PC-9 (cell line): ENCODE measurements at regions not wholly inside any gene's neighbourhood (a gene's known extent, or its start where the extent isn't known, plus 50 kb on each side); places are given as distances from the start of the nearest gene placed in this dataset.

Experiments
- BruUV-seq: library from RNA; stranded (reverse); fragments of 400-500 nt; replicated peaks from 2 replicates; lab custom pipeline; 2021; lab: Mats Ljungman, UMichigan
- CTCF ChIA-PET: fragments of 300-600 bp; sonication (Branson Sonifier 250); formaldehyde crosslinking; loops from one replicate; lab custom pipeline; 2022; ENCODE audit warnings: antibody characterized with exemption; lab: Charles Lee
- POLR2A ChIA-PET: fragments of 300-600 bp; sonication (Branson Sonifier 250); formaldehyde crosslinking; loops from one replicate; lab custom pipeline; 2022; ENCODE audit warnings: antibody characterized with exemption; ENCODE audit not compliant: unreplicated experiment; lab: Charles Lee
- DNase-seq, 2 experiments: peaks; one replicate each; pipeline versions ENCODE4 v3.0.0 to v3.0.0-alpha.2; 2015 to 2022; ENCODE audit warnings: mixed read lengths in 1 of 2
- H2AFZ ChIP-seq: fragments of 200-600 bp; sonication (generic); 2 replicates; pipeline ENCODE4 v1.8.1; 2017; ENCODE audit warnings: antibody characterized with exemption
- H3F3A ChIP-seq: fragments of 200-600 bp; sonication (generic); 2 replicates; pipeline ENCODE4 v1.8.1; 2017; ENCODE audit warnings: antibody characterized with exemption, mild to moderate bottlenecking, low read depth; ENCODE audit not compliant: insufficient read depth
- H3K27ac ChIP-seq: fragments of 200-600 bp; sonication (generic); 2 replicates; pipeline ENCODE4 v1.6.1; 2016; ENCODE audit warnings: mixed run types
- H3K27me3 ChIP-seq: fragments of 200-600 bp; sonication (generic); 2 replicates; pipeline ENCODE4 v1.6.1; 2016; ENCODE audit warnings: low read depth, mixed run types; ENCODE audit not compliant: insufficient read depth
- H3K36me3 ChIP-seq: fragments of 200-600 bp; sonication (generic); 2 replicates; pipeline ENCODE4 v1.6.1; 2016; ENCODE audit warnings: low read depth, mixed run types
- H3K4me1 ChIP-seq: fragments of 200-600 bp; sonication (generic); replicated peaks from 2 replicates; pipeline ENCODE4 v1.6.1; 2016; ENCODE audit warnings: mixed run types; ENCODE audit not compliant: insufficient read depth
- H3K4me2 ChIP-seq: fragments of 200-600 bp; sonication (generic); 2 replicates; pipeline ENCODE4 v1.6.1; 2017; ENCODE audit warnings: mixed run types
- H3K4me3 ChIP-seq: fragments of 200-600 bp; sonication (generic); 2 replicates; pipeline ENCODE4 v1.6.1; 2016; ENCODE audit warnings: mixed run types
- H3K79me2 ChIP-seq: fragments of 200-600 bp; sonication (generic); 2 replicates; pipeline ENCODE4 v1.6.1; 2017; ENCODE audit warnings: low read depth, mixed run types
- H3K9me2 ChIP-seq: fragments of 200-600 bp; sonication (generic); 2 replicates; pipeline ENCODE4 v1.8.1; 2017; ENCODE audit warnings: mild to moderate bottlenecking; ENCODE audit not compliant: insufficient read depth
- H3K9me3 ChIP-seq: fragments of 200-600 bp; sonication (generic); 2 replicates; pipeline ENCODE4 v1.8.1; 2016; ENCODE audit warnings: low read depth; ENCODE audit not compliant: insufficient read depth
- H4K20me1 ChIP-seq: fragments of 200-600 bp; sonication (generic); 2 replicates; pipeline ENCODE4 v1.8.1; 2017; ENCODE audit not compliant: insufficient read depth
- CTCF ChIP-seq: fragments of 200-600 bp; sonication (generic); conservative IDR thresholded peaks from 2 replicates; pipeline ENCODE4 v1.6.1; 2017; ENCODE audit warnings: mixed run types, antibody characterized with exemption, mild to moderate bottlenecking, moderate library complexity
- EZH2 ChIP-seq: fragments of 200-600 bp; sonication (generic); IDR thresholded peaks from 2 replicates; pipeline ENCODE4 v1.8.0; 2017; ENCODE audit warnings: antibody characterized with exemption, low read depth
- intact Hi-C: fragments of 100-400 bp; cut with micrococcal nuclease; formaldehyde crosslinking; loops from one replicate; pipeline ENCODE4 v1.10.0; 2022; ENCODE audit not compliant: unreplicated experiment

DNA sequence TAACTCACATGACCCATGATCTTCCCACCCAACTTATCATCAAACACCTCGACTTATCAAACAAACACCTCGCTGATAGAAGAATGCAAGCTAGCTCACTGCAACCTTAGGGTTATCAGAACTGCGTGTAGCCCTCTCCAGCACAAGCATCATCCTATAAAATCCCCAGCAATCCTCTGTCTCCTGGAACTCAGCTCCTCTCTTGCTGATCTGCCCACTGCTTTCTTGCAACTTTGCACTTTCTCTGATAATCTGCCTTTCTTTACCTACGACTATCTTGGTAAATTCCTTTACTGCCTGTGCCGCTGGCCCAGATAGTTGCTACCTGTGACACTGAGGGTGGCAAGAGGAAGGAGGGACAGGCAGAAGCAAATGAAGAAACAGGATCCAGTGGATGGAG, 210.9 kb downstream of the ACTR3B start:
- Histone ChIP-seq H3K27ac (no peak overlapping the region), H3K79me2 (no peaks in the 10 kb centered on the region), H3K9me2 (no peaks in the 10 kb centered on the region; the same call in 1 of the 2 replicates), H3K4me3 (no peak overlapping the region), H3K36me3 (no peaks in the 10 kb centered on the region), H3F3A (no peaks in the 10 kb centered on the region), H3K4me2 (no peak overlapping the region), H4K20me1 (no peaks in the 10 kb centered on the region), H2AFZ (no peak overlapping the region), H3K27me3 (peaks cover 45% of the 10 kb centered on the region), H3K9me3 (no peaks in the 10 kb centered on the region), H3K4me1 (no peaks in the 10 kb centered on the region)
- intact Hi-C loops, result no loop called here
- ChIA-PET CTCF (no interaction called here), POLR2A (no interaction called here)
- no peak for DNase-seq
- BruUV-seq, result no TSS peak
- TF ChIP-seq EZH2 (no peak), CTCF (no peak)

GRCh38 chr7:152974577-152974976, 215.0 kb downstream of the ACTR3B start:
- Histone ChIP-seq H3K4me3 (no peak overlapping the region), H4K20me1 (no peaks in the 10 kb centered on the region), H2AFZ (no peak overlapping the region), H3K4me1 (no peaks in the 10 kb centered on the region), H3K36me3 (no peaks in the 10 kb centered on the region), H3K4me2 (no peak overlapping the region), H3K9me2 (0 out of 2 replicates have a peak, but pooled peaks cover 5% of the 10 kb centered on the region), H3K27ac (no peak overlapping the region), H3K79me2 (no peaks in the 10 kb centered on the region), H3K9me3 (no peaks in the 10 kb centered on the region), H3K27me3 (peaks cover 41% of the 10 kb centered on the region), H3F3A (no peaks in the 10 kb centered on the region)
- intact Hi-C loops, result no loop called here
- no peak for DNase-seq
- BruUV-seq, result no TSS peak
- POLR2A ChIA-PET, result no interaction called here
- TF ChIP-seq EZH2 (no peak), CTCF (no peak)
- CTCF ChIA-PET, result no interaction called here

DNA sequence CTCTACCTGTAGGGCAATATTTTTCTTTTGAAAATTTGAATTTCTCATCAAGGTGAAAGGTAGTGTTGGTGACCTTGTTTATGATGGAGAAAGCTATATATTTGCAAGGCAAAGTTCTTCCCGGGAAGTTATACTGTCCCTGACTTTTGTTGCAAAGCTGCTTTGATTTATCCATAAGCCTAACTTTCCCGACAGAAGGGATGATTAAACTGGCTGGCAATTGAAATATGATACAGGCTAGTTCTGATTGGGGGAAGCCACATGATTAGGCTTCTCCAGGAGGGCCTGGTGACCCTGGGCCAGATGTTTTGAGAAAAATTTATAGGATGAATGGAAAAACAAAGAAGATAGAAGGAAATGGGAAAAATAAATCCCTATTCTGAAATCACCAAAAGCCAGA, 215.5 kb downstream of the ACTR3B start:
- Histone ChIP-seq H3F3A (no peaks in the 10 kb centered on the region), H3K36me3 (no peaks in the 10 kb centered on the region), H2AFZ (no peak overlapping the region), H3K4me2 (no peak overlapping the region), H3K27me3 (peaks cover 43% of the 10 kb centered on the region), H3K4me3 (no peak overlapping the region), H3K9me3 (no peaks in the 10 kb centered on the region), H4K20me1 (no peaks in the 10 kb centered on the region), H3K9me2 (0 out of 2 replicates have a peak, but pooled peaks cover 5% of the 10 kb centered on the region), H3K4me1 (no peaks in the 10 kb centered on the region), H3K27ac (no peak overlapping the region), H3K79me2 (no peaks in the 10 kb centered on the region)
- ChIA-PET POLR2A (no interaction called here), CTCF (no interaction called here)
- no peak for DNase-seq
- TF ChIP-seq CTCF (no peak), EZH2 (no peak)
- intact Hi-C loops, result no loop called here
- no TSS peak for BruUV-seq
